AG09319 (cell line): ENCODE measurements at regions not wholly inside any gene's neighbourhood (a gene's known extent, or its start where the extent isn't known, plus 50 kb on each side); places are given as distances from the start of the nearest gene placed in this dataset.

Experiments
- DNase-seq: peaks from one replicate; pipeline ENCODE4 v3.0.0-alpha.2; 2010; ENCODE audit warnings: low read depth; ENCODE audit errors: extremely low read depth
- TF ChIP-seq, protein P1 (sequence below): IDR thresholded peaks from 2 replicates; pipeline ENCODE4 v1.5.1; 2011; ENCODE audit warnings: low read depth, mild to moderate bottlenecking, inconsistent platforms, low read length, moderate library complexity

DNA sequence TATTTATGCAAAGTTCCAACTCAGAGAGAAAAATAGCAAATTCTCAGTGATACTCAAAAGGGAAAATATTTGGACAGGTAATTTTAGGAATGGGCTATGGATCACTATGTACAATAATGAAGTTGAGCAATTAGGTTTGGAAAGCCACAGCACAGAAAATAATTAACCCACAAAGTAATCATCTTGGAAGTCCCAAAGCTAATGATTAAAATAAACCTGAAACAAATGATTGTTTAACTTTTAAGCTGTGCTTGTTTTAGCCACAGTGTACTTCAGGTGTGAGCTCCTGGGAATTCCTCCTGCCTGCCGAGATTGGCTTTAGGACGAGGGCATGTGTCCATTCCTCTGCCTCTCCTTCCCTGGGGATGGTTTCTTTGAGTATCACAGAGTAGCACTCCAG, 403.9 kb downstream of the ZSWIM6 start:
- DNase-seq: no peak
- TF ChIP-seq, protein P1, sequence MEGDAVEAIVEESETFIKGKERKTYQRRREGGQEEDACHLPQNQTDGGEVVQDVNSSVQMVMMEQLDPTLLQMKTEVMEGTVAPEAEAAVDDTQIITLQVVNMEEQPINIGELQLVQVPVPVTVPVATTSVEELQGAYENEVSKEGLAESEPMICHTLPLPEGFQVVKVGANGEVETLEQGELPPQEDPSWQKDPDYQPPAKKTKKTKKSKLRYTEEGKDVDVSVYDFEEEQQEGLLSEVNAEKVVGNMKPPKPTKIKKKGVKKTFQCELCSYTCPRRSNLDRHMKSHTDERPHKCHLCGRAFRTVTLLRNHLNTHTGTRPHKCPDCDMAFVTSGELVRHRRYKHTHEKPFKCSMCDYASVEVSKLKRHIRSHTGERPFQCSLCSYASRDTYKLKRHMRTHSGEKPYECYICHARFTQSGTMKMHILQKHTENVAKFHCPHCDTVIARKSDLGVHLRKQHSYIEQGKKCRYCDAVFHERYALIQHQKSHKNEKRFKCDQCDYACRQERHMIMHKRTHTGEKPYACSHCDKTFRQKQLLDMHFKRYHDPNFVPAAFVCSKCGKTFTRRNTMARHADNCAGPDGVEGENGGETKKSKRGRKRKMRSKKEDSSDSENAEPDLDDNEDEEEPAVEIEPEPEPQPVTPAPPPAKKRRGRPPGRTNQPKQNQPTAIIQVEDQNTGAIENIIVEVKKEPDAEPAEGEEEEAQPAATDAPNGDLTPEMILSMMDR: no peak

DNA sequence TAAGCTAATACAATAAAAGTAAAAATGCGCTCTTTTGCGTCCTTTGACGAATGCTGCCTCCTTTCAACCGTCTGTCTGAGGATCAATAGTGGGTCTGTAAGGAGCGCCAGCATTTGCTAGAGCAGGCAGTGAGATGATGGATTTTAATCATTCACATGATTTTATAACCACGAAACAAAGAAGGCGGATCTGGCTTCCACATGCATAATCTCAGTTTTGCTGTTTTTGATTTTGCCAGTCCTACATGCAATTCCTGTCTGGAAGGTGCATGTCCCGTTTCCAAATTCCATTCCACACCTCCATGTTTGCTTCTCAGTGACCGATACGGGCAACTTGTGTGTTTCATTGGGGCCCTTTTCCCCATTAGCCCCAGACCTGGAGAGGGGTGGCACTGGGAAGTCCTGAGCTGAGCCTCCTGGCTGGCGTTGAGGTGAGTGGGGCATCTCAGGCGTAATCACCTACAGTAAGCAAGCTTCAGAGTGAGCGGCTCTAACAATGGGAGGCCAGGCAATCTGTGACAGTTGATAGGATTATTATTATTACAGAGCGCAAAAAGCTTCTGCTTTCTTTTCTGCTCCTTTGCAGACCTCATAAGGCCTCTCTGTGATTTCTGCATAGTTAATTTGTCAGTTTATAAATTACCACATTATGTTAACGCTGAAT, 405.4 kb downstream of the ZSWIM6 start:
- DNase-seq: no peak
- TF ChIP-seq, protein P1: no peak

DNA sequence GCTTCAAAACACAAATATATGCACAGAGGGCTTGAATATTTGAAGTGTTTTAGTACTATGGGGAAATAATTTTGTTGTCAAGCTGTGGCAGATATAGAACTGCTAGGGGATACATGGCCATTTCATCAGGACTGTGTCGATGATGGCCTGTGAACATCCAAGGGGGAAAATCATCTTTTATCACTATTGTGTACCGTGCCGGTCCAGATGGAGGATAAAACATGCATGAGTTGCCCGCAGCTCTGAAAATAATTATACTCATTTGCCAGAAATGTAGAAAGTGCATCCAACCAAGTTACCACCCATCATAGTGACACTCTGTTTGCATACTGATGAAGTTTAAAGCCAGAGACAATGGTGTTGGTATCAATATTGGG, 405.9 kb downstream of the ZSWIM6 start:
- DNase-seq: no peak
- TF ChIP-seq, protein P1: no peak

DNA sequence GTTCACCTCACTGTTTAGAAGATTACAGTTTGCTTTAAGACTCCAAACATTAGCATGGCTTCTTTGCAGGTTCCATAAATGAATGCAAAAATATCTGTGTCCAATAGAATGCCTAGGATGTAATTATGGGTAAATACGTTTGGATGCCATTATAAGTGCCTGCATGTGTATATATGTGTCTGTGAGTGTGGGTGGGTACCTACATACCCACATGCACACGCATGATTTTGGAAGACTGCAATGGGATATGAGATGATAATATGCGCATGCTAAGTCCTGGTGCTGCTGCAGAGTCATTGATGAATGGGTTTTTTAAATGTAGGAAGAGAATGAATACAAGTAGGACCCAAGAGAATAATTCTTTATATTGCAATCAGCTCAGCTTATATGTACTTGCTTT, 406.4 kb downstream of the ZSWIM6 start:
- no peak for DNase-seq

DNA sequence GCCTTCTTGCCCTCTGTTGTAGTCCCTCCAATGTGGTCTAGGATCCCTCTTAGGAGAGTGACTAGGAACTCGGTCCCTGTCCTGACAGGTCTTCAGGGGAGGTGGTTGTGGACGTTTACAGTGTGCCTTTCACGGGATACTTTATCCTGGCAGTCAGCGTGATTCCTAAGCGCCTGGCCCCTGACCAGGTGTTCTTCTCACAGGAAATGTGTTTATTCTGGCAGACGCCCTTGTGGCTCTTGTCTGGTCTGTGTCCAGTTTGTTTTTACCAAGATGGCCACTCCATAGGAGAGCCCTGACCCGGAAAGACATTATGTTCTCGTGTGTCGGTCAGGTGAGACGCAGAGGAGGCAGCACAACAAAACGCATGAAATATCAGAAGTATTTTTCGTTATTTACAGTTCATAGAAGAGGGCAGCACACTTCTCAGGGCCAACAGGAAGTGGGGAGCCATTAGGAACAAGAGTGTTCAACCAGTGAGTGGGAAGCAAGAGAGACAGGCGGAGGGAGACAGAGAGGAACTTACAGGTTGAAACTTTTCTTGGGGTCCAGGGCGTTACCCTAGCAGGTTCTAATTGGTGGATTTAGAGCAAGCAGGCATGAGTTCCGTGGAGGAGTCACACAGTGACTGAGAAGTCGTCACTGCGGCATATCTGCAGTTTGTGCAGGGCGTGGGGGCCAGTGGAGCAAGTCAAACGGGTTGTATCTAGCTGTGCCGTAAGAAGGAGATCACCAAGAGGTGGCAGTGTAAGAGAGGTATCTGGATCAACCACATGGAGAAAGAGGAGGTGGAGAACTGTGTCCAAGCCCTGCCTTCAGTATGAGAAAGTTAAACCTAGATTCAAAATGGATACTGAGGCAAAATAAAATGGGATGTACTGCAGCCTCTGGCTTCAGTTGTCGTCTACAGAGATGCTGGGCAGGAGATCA, 412.9 kb downstream of the ZSWIM6 start:
- TF ChIP-seq, protein P1: no peak
- DNase-seq: no peak

More for the DNA sequence above, 406.4 kb downstream of the ZSWIM6 start:
- TF ChIP-seq, protein P1: no peak

DNA sequence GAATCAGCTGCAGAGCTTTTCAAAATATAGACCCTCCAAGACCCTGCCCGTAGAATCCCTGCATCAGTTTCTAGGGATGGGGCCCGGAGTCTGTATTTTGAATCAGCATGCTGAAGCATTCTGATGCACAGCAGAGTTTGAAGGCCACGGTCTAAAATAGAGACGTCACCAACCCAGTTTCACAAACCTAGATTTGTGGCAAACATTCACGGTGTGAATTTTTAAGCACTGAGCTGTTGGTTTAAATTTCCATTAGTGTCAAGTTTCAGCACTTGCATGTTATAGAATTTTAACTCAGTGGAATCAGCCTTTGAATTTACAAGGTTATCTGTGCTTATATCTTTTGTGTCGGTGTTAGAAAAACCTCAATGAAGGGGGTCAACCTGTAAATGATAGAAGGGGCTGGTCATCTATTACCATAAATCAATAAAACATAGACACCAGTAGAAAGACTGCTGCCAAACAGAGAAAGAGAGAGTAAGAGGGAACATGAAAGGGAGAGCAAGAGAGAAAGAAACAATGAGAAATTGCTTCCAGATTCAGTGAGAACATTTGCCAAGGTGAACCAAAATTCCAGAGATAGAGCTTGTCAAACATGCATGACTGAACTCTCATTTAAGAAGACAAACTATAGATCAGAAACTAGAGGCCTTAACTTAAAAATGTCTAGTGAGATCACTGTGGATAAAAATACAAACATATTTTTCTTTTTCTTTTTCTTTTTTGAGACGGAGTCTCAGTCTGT, 414.9 kb downstream of the ZSWIM6 start:
- TF ChIP-seq, protein P1: no peak
- DNase-seq: no peak

DNA sequence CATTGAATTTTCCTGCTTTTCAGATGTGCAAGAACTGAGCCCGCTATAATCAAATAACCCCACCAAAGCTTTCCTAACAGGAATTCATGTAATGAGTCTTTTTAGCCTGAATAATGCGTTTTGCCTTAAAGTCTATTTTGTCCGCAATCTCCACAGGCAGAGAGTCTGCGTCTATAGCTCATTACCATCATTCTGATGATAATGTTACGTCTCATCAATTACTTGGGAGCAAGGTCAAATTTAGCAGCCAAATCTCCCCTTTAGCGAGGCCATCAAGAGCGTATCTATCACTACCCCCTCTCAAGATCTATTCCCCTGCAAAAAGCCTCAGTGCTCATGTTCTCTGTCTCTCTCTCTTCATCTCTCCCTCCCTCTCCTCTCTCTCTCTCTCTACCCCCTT, 416.1 kb downstream of the ZSWIM6 start:
- no peak for DNase-seq
- TF ChIP-seq, protein P1: no peak
